Mesothelial cell of epicardium (in vitro differentiated cells): ENCODE measurements at regions not wholly inside any gene's neighbourhood (a gene's known extent, or its start where the extent isn't known, plus 50 kb on each side); places are given as distances from the start of the nearest gene placed in this dataset.

Experiments
- DNase-seq, 2 experiments: peaks; one replicate each; pipeline ENCODE4 v3.0.0; 2021; ENCODE audit warnings: low spot score in 2 of 2; ENCODE audit not compliant: unreplicated experiment in 2 of 2
- H3K27ac Mint-ChIP-seq: 2 replicates; pipeline ENCODE4 v1.8.0; 2021; ENCODE audit warnings: mixed read lengths
- H3K27me3 Mint-ChIP-seq: 2 replicates; pipeline ENCODE4 v1.8.0; 2021; ENCODE audit warnings: low read depth, mixed read lengths
- H3K36me3 Mint-ChIP-seq: 2 replicates; pipeline ENCODE4 v1.8.0; 2021; ENCODE audit warnings: mixed read lengths
- H3K4me1 Mint-ChIP-seq: 2 replicates; pipeline ENCODE4 v1.8.0; 2021; ENCODE audit warnings: mixed read lengths
- H3K4me3 Mint-ChIP-seq: 2 replicates; pipeline ENCODE4 v1.8.0; 2021; ENCODE audit warnings: mild to moderate bottlenecking, moderate library complexity, mixed read lengths
- H3K9me3 Mint-ChIP-seq: 2 replicates; pipeline ENCODE4 v1.8.0; 2021; ENCODE audit warnings: mixed read lengths
- TF ChIP-seq, protein P1 (sequence below): fragments of 200-600 bp; sonication (generic); IDR thresholded peaks from one replicate; pipeline ENCODE4 v1.5.0; 2021; ENCODE audit warnings: antibody characterized with exemption; ENCODE audit not compliant: unreplicated experiment

GRCh38 chr17:77365584-77366186 lies 224.9 kb downstream of the SEC14L1 start:
- no peak for DNase-seq
- peaks cover 20% of the 10 kb centered on the region for H3K4me1 Mint-ChIP-seq
- no peaks in the 10 kb centered on the region for H3K36me3 Mint-ChIP-seq
- H3K4me3 Mint-ChIP-seq, result no peak overlapping the region
- no peaks in the 10 kb centered on the region for H3K9me3 Mint-ChIP-seq
- no peaks in the 10 kb centered on the region for H3K27me3 Mint-ChIP-seq
- TF ChIP-seq, protein P1, sequence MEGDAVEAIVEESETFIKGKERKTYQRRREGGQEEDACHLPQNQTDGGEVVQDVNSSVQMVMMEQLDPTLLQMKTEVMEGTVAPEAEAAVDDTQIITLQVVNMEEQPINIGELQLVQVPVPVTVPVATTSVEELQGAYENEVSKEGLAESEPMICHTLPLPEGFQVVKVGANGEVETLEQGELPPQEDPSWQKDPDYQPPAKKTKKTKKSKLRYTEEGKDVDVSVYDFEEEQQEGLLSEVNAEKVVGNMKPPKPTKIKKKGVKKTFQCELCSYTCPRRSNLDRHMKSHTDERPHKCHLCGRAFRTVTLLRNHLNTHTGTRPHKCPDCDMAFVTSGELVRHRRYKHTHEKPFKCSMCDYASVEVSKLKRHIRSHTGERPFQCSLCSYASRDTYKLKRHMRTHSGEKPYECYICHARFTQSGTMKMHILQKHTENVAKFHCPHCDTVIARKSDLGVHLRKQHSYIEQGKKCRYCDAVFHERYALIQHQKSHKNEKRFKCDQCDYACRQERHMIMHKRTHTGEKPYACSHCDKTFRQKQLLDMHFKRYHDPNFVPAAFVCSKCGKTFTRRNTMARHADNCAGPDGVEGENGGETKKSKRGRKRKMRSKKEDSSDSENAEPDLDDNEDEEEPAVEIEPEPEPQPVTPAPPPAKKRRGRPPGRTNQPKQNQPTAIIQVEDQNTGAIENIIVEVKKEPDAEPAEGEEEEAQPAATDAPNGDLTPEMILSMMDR, result no peak
- no peak overlapping the region for H3K27ac Mint-ChIP-seq

GRCh38 chr17:77366206-77366557 lies 225.4 kb downstream of the SEC14L1 start:
- DNase-seq, result no peak
- Mint-ChIP-seq H3K27me3 (no peaks in the 10 kb centered on the region), H3K4me1 (peaks cover 25% of the 10 kb centered on the region), H3K36me3 (no peaks in the 10 kb centered on the region), H3K4me3 (no peak overlapping the region), H3K27ac (peak overlapping the region; percentile 3), H3K9me3 (no peaks in the 10 kb centered on the region)
- TF ChIP-seq, protein P1, result no peak

GRCh38 chr17:77366558-77367245 lies 225.9 kb downstream of the SEC14L1 start:
- TF ChIP-seq, protein P1, result no peak
- H3K4me3 Mint-ChIP-seq, result no peak overlapping the region
- H3K27me3 Mint-ChIP-seq, result no peaks in the 10 kb centered on the region
- H3K4me1 Mint-ChIP-seq, result peaks cover 30% of the 10 kb centered on the region
- H3K27ac Mint-ChIP-seq, result peak overlapping the region; percentile 3
- no peak for DNase-seq
- H3K9me3 Mint-ChIP-seq, result no peaks in the 10 kb centered on the region
- H3K36me3 Mint-ChIP-seq, result no peaks in the 10 kb centered on the region

DNA sequence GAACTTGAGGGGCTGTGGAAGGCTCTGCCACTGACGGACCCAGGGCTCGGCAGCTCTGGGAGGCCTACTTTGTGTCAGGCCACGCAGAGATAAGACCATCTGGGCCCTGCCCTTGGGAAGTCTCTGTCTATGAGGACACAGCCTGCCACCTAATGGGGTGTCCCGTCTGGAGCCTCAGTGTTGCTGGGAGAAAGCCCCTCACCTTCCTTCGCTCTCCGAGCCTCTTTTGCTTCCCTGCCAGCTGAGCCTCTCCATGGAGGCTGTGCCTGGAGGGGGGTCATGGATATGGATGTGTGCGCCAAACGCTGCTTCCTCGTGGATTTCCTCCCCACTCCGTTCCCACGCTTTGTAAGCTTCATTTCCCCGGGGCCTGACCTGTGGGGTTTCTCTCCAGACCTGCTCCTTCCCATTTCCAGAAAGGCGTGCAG lies 228.8 kb downstream of the SEC14L1 start:
- DNase-seq, result no peak
- no peak overlapping the region for H3K27ac Mint-ChIP-seq
- peaks cover 38% of the 10 kb centered on the region for H3K4me1 Mint-ChIP-seq
- no peaks in the 10 kb centered on the region for H3K9me3 Mint-ChIP-seq
- TF ChIP-seq, protein P1, result no peak
- no peak overlapping the region for H3K4me3 Mint-ChIP-seq
- no peaks in the 10 kb centered on the region for H3K27me3 Mint-ChIP-seq
- no peaks in the 10 kb centered on the region for H3K36me3 Mint-ChIP-seq

DNA sequence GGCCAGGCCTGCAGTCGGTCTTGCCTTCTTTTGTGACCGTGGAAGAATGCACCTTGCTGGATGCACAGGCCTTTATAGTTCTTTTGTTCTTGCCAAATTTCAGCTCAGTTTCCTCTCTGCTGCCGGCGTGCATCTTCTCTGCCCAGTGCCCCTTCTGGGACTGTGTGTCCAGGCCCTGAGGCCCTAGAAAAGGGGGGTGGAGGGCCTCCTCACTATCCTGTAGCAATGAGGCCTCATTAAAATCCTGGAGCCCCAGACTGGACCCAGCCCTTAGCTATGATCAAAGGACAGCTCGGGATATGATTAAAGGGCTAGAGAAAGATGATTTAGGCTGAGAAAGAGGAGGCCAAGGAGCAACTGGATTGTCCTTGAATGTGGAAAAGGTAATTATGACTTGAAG lies 229.8 kb downstream of the SEC14L1 start:
- no peaks in the 10 kb centered on the region for H3K36me3 Mint-ChIP-seq
- no peak for DNase-seq
- H3K27me3 Mint-ChIP-seq, result no peaks in the 10 kb centered on the region
- TF ChIP-seq, protein P1, result no peak
- H3K9me3 Mint-ChIP-seq, result no peaks in the 10 kb centered on the region
- H3K4me1 Mint-ChIP-seq, result peaks cover 48% of the 10 kb centered on the region
- peak overlapping the region; percentile 31 for H3K4me3 Mint-ChIP-seq
- peak overlapping the region; percentile 94 for H3K27ac Mint-ChIP-seq
